Pancreas (tissue), 10 donors: ENCODE measurements at regions not wholly inside any gene's neighbourhood (a gene's known extent, or its start where the extent isn't known, plus 50 kb on each side); places are given as distances from the start of the nearest gene placed in this dataset.

Experiments used
- ATAC-seq, 4 donors: fragments of 200-7000 bp; cut with Tn5 transposase; one replicate each; pipeline versions ENCODE4 v1.8.0 to v1.9.1; 2020; ENCODE audit warnings: mild to moderate bottlenecking in 4 of 4, moderate library complexity in 4 of 4
- DNase-seq, 6 donors: peaks; one replicate each; pipeline ENCODE4 v3.0.0-alpha.2; 2020
- FAIRE-seq: peaks from 2 replicates; lab custom pipeline; 2012; peaks lifted over from hg19 to GRCh38; lab: Jason Lieb, UNC
- H3K27ac ChIP-seq, 4 donors: fragments of 200-600 bp; sonication (generic); 1 replicate in 3 of 4; 2 replicates in 1 of 4; pipeline versions ENCODE4 v1.5.0 to v1.8.0; 2020
- H3K27me3 ChIP-seq, 4 donors: fragments of 200-600 bp; one replicate each; pipeline ENCODE4 v1.8.0; 2021
- H3K36me3 ChIP-seq, 3 donors: fragments of 200-600 bp; sonication (generic) in 1 of 3; one replicate each; pipeline versions ENCODE4 v1.5.0 to v1.8.0; 2020 to 2021
- H3K4me1 ChIP-seq, 3 donors: fragments of 200-600 bp; one replicate each; pipeline ENCODE4 v1.8.0; 2021
- H3K4me3 ChIP-seq, 4 donors: fragments of 200-600 bp; sonication (generic) in 2 of 4; one replicate each; pipeline versions ENCODE4 v1.5.0 to v1.8.0; 2020 to 2021
- H3K9me3 ChIP-seq, 4 donors: fragments of 200-600 bp; one replicate each; pipeline ENCODE4 v1.8.0; 2021
- WGBS, 2 donors: extraction: QIAGEN DNeasy Blood & Tissue Kit; methylation state at CpG; one replicate each; pipeline ENCODE4 v1.1.7; 2013; 5-methylcytosine and 5-hydroxymethylcytosine counted together
- intact Hi-C, 3 donors: fragments of 100-400 bp; cut with DNase I; formaldehyde crosslinking; loops; one replicate each; pipeline versions ENCODE4 v1.11.1 to v1.14.2; 2022
- TF ChIP-seq, protein P1 (sequence below), 4 donors: fragments of 200-600 bp; sonication (generic) in 3 of 4; IDR thresholded peaks; one replicate each; pipeline versions ENCODE4 v1.5.0 to v1.8.0; 2021; ENCODE audit warnings: antibody characterized with exemption in 4 of 4
- donor health status: healthy with polysubstance abuse.
- donor health status: DM: no; HTN: no; CAD: no; lungs with moderate emphysema.
- donor health status: DM: no; HTN: no; CAD: no.
- donor health status: control.
- donor health status: control.
- donor health status: Bipolar disorder and iron deficiency.
- donor health status: DM: yes; HTN: yes; CAD: no.
- donor health status: DM: no; HTN: no; CAD: no.
- donor health status: DM: no; HTN: no; CAD: no.
- donor health status: DM: yes; HTN: yes; CAD: no.

GRCh38 chr2:65562890-65563289 is 130.5 kb upstream of the SPRED2 start:
- H3K9me3 ChIP-seq: no peaks in the 10 kb centered on the region
- no peak overlapping the region for H3K4me3 ChIP-seq
- FAIRE-seq: no peak
- DNase-seq: no peak
- no peak for ATAC-seq
- no peaks in the 10 kb centered on the region for H3K4me1 ChIP-seq
- 69 to 70% methylated on average over 3 of the region's 3 CpGs for WGBS, 2 donors
- intact Hi-C loops: no loop called here
- H3K36me3 ChIP-seq: no peaks in the 10 kb centered on the region
- no peak overlapping the region for H3K27ac ChIP-seq
- no peaks in the 10 kb centered on the region for H3K27me3 ChIP-seq
- TF ChIP-seq, protein P1, sequence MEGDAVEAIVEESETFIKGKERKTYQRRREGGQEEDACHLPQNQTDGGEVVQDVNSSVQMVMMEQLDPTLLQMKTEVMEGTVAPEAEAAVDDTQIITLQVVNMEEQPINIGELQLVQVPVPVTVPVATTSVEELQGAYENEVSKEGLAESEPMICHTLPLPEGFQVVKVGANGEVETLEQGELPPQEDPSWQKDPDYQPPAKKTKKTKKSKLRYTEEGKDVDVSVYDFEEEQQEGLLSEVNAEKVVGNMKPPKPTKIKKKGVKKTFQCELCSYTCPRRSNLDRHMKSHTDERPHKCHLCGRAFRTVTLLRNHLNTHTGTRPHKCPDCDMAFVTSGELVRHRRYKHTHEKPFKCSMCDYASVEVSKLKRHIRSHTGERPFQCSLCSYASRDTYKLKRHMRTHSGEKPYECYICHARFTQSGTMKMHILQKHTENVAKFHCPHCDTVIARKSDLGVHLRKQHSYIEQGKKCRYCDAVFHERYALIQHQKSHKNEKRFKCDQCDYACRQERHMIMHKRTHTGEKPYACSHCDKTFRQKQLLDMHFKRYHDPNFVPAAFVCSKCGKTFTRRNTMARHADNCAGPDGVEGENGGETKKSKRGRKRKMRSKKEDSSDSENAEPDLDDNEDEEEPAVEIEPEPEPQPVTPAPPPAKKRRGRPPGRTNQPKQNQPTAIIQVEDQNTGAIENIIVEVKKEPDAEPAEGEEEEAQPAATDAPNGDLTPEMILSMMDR (IDR thresholded peaks at IDR 0.05): no peak

GRCh38 chr2:65558743-65559142 is 126.3 kb upstream of the SPRED2 start:
- intact Hi-C loops: loop anchor here in 2 of 3 donors (5.0 to 10.0 kb wide), 3 partner anchors 124 to 294 kb away; partner anchors contain the start of gene SPRED2 (in 1 of the 2)
- Histone ChIP-seq H3K27ac (no peak overlapping the region), H3K4me1 (no peaks in the 10 kb centered on the region), H3K36me3 (no peaks in the 10 kb centered on the region), H3K9me3 (no peaks in the 10 kb centered on the region), H3K4me3 (no peak overlapping the region), H3K27me3 (no peaks in the 10 kb centered on the region)
- WGBS, 2 donors: 71 to 75% methylated on average over 9 of the region's 9 CpGs
- FAIRE-seq: no peak
- TF ChIP-seq, protein P1 (IDR thresholded peaks at IDR 0.05): no peak
- ATAC-seq: no peak
- DNase-seq: no peak

DNA sequence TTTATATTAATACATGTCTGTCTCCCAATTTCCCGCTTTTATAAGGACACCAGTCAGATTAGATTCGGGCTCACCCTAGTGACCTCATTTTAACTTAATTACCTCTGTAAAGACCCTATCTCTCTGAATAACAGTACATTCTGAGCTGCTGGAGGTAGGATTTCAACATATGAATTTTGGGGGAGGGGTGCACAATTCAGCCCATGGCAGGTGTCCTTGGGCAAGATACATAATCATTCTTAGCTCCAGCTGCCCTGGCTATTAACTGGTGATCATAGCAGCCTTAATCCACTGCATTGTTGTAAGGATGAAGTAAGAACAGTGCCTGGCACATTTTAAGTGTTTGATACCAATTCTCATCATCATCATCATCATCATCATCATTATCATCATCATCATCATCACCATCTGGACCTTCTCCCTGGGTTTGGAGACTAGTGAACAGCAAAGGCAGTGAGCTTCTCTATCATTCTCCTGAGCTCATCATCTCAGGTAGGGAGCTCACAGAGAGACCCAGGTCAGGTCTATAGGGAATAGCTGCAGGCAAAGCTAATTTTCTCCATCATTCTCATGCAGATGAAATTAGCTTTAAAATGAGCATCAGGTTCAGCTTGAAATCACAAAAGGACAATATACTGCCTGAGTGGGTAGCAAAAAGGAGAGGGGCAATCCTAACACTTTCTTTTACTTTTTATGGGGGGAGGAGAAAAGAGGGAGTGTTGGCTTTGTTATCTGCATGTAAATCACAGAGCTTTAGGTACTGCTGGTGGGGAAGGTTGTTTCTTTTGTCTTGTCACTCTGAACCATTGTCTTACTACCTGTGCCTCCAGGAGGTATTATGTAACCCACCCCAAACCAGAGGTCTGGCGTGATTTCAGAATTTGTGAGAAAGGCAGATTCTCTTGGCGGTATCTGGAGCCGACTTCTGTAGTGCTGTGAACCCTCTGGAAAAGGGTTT is 125.5 kb upstream of the SPRED2 start:
- H3K36me3 ChIP-seq: no peaks in the 10 kb centered on the region
- no peak overlapping the region for H3K4me3 ChIP-seq
- TF ChIP-seq, protein P1 (IDR thresholded peaks at IDR 0.05): no peak
- no peaks in the 10 kb centered on the region for H3K27me3 ChIP-seq
- no peak overlapping the region for H3K27ac ChIP-seq
- WGBS, 2 donors: 75 to 78% methylated on average over 5 of the region's 5 CpGs
- DNase-seq: no peak
- H3K4me1 ChIP-seq: no peaks in the 10 kb centered on the region
- ATAC-seq: no peak
- intact Hi-C loops: loop anchor here in 2 of 3 donors (5.0 to 10.0 kb wide), 3 partner anchors 123 to 293 kb away; partner anchors contain the start of gene SPRED2 (in 1 of the 2)
- no peak for FAIRE-seq
- no peaks in the 10 kb centered on the region for H3K9me3 ChIP-seq

GRCh38 chr2:65554765-65555591 is 122.6 kb upstream of the SPRED2 start:
- no peak for FAIRE-seq
- H3K4me1 ChIP-seq: no peaks in the 10 kb centered on the region

More at GRCh38 chr2:65554765-65555591, 122.6 kb upstream of the SPRED2 start:
- WGBS, 2 donors: 43 to 59% methylated on average over 9 of the region's 9 CpGs
- ATAC-seq: no peak
- Histone ChIP-seq H3K36me3 (no peaks in the 10 kb centered on the region), H3K27me3 (no peaks in the 10 kb centered on the region), H3K4me3 (no peak overlapping the region), H3K27ac (no peak overlapping the region), H3K9me3 (no peaks in the 10 kb centered on the region)
- intact Hi-C loops: loop anchor here in 2 of 3 donors (5.0 to 10.0 kb wide), 3 partner anchors 120 to 290 kb away; partner anchors contain the start of gene SPRED2 (in 1 of the 2)
- no peak for DNase-seq
- TF ChIP-seq, protein P1 (IDR thresholded peaks at IDR 0.05): no peak
